H1 (cell line): ENCODE measurements at regions not wholly inside any gene's neighbourhood (a gene's known extent, or its start where the extent isn't known, plus 50 kb on each side); places are given as distances from the start of the nearest gene placed in this dataset.

Experiments used
- ASH2L ChIP-seq: fragments of 200-600, 300-600 bp; sonication (generic); IDR thresholded peaks from one replicate; pipeline ENCODE4 v1.7.1; 2017; ENCODE audit warnings: low read length
- CBX5 ChIP-seq: fragments of 300-800, 300-1000 bp; sonication (generic); IDR thresholded peaks from 2 replicates; pipeline ENCODE4 v1.7.1; 2016; ENCODE audit warnings: antibody characterized with exemption, low read length, low read depth
- KDM1A ChIP-seq: fragments of 200-600, 300-600 bp; sonication (generic); IDR thresholded peaks from 2 replicates; pipeline ENCODE4 v1.7.1; 2016; ENCODE audit warnings: mild to moderate bottlenecking, low read length, borderline replicate concordance
- SIX5 ChIP-seq: IDR thresholded peaks from 2 replicates; pipeline ENCODE4 v1.6.1; 2011; ENCODE audit warnings: mild to moderate bottlenecking, low read depth, low read length
- TAF7 ChIP-seq: optimal IDR thresholded peaks from 2 replicates; pipeline ENCODE3; 2011; ENCODE audit warnings: low read depth, mild to moderate bottlenecking, inconsistent platforms, low read length, moderate library complexity, borderline replicate concordance

- TF ChIP-seq TAF7 (peak; percentile 50), CBX5 (no peak), SIX5 (no peak), ASH2L (peak; percentile 97), KDM1A (0 out of 2 replicates have a peak, but pooled peaks have one; percentile 17)
Observed at GRCh38 chr5:127229185-127229889, 61.3 kb upstream of the MEGF10 start (continued).
